GM18519 (cell line): ENCODE measurements at regions not wholly inside any gene's neighbourhood (a gene's known extent, or its start where the extent isn't known, plus 50 kb on each side); places are given as distances from the start of the nearest gene placed in this dataset.

Source experiments
- ATAC-seq: cut with Tn5 transposase; IDR thresholded peaks from one replicate; pipeline ENCODE4 v1.9.1; 2021; ENCODE audit warnings: mild to moderate bottlenecking, moderate library complexity; ENCODE audit not compliant: unreplicated experiment, low FRiP score

GRCh38 chr13:85666356-85666755, 132.9 kb downstream of the SLITRK6 start:
- no peak for ATAC-seq

DNA sequence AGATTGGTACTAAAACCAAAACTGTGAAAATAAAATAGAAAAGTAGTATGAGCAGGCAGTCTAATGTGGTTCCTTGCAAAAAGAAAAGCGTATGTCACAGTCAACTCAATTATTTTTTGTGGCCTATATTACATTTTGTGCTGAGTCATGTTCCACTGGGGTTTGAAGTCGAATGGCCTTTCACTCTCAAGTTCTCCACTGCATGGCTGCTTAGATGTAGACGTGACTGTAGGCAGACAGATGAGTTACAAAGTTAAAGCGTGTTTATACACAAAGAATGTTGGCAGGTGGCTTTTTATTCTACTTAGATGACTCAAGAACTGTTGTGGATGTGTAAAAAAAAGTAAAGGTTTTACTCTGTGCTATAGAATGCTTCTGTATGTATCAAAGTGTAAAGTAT, 133.9 kb downstream of the SLITRK6 start:
- ATAC-seq, result no peak

DNA sequence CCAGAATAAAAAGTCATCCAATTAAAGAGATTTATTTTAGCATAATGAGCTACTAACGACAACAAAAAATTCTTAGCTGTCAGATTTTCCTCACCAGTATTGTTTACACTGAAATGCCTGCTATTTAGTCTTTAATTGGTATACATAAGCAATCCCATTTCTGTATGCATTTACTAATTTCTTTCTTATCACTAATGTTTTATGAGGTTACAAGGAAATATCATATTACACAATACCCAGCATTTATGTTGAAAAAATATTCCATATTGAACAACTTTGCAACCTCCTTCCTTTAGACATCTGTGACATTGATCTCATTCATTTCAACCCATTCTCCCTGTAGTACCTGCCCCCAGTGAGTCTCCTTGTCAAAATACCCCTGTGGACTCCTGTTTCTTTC, 135.4 kb downstream of the SLITRK6 start:
- ATAC-seq, result no peak

DNA sequence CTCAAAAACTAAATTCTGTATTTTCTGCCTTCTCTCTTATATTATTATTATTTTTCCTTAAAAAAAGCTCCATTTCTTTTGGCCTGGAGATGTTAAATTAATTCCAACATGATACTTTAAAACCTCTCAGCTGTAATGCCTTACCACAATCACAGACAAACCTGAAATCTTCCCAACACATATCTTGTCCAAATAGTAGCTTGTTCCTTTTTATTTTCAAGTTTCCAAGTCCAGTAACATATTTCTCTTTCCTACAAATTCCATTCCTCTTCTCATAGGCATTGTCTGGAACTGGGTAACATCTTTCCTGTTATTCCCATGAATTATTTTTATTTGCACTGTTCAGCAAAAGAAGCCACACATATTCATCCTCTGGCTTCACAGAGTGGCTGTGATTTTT, 137.0 kb downstream of the SLITRK6 start:
- no peak for ATAC-seq

DNA sequence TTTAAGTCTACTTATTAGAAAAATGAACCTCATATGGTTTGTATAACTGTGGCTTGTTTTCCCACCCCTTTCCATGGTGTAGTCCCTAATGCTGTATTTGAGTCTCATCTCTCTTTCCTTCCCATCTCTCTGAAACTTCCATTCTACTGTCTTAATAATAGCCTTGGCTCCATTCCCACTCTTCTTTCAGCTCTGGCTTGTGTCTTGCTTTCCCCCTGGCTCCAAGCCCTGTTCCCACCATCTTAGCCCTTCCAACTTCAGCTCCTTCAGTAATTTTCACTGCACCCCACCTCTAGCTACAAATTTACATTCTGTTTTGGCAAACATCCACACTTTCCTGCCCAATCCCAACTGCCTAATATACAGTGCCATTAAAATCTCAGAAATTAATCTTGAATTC, 137.5 kb downstream of the SLITRK6 start:
- no peak for ATAC-seq

DNA sequence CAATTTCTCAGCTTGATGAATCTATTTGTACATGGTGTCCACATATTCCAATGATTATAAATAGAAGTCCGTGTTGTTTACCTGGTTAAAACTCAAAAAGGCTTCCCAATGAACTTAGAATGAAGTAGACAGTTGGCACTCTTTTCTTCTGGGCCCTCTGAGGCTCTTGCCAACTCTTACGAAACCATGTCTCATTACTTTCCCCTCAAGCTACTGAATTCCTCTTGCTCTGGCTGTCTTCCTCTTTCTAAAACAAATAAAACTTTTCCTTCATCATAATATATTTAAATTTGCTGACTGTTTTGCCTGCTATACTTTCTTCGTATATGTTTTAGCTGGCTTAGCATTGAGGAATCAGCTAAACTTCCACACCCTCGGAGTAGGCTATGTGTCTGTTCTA, 139.7 kb downstream of the SLITRK6 start:
- ATAC-seq, result no peak

GRCh38 chr13:85657942-85658341, 141.3 kb downstream of the SLITRK6 start:
- no peak for ATAC-seq

GRCh38 chr13:85655040-85655439, 144.2 kb downstream of the SLITRK6 start:
- no peak for ATAC-seq

GRCh38 chr13:85654227-85654626, 145.0 kb downstream of the SLITRK6 start:
- no peak for ATAC-seq

GRCh38 chr13:85653681-85654080, 145.5 kb downstream of the SLITRK6 start:
- no peak for ATAC-seq

DNA sequence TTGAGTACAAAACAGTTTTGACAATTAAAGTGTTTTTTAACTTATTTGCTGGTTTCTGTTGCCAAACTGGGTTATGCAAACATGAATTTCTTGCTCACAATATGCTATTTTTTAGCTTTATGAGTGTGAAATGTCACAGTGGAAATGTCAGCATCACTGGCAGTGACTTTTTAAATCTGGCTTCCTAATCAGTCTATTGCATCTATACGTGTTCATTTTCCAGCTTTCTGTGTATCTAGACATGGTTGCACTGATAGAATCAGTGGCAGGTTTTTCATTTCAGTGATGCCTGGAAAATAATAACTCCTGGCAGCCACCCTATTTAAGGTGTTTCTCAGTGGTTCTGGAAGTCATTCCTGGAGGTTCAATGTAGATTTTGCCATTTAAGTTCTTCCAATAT, 146.7 kb downstream of the SLITRK6 start:
- no peak for ATAC-seq

- ATAC-seq, result no peak
Observed at GRCh38 chr13:85651440-85651839, 147.8 kb downstream of the SLITRK6 start.

GRCh38 chr13:85650613-85651012, 148.6 kb downstream of the SLITRK6 start:
- no peak for ATAC-seq

GRCh38 chr13:85640727-85641126, 158.5 kb downstream of the SLITRK6 start:
- ATAC-seq, result no peak

GRCh38 chr13:85638815-85639393, 160.3 kb downstream of the SLITRK6 start:
- ATAC-seq, result no peak

DNA sequence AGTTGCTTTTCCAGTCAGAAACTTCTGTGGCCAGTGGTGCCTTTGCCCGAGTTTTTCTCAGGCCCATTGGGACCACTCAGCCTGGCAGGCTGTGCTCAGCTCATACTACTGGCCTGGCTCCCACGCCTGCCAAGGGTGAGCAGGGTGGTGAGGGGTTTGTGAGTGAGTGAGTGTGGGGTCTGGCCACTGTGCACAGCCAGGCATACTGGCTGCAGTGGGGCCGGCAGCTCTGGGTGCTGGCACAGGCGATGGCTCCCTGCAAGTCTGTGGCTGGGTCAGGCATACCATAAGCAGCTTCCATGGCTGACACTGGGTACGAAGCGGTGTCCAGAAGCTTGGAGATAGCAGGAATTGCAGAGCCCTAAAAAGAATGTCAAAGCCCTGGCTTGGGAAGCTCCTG, 161.0 kb downstream of the SLITRK6 start:
- ATAC-seq, result no peak

- ATAC-seq, result no peak
Observed at GRCh38 chr13:85632526-85633195, 166.6 kb downstream of the SLITRK6 start.

DNA sequence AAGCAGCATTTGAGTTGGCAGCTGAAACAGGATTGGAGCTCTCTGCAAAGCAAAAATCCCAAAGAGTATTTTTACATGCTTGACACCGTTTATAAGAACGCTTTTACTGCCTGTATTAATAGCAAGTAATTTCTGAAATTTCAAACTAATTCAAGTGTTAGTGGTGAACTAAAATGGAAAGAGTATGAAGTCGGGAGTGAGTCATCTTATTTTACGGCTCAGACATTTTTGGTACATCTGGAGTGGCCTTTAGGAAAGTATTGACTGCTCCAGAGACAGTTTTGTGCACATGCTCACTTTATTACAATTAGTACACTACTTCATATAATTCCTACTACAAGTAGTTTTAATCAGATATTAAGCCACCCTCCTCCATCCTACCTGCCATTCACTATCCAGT, 167.4 kb downstream of the SLITRK6 start:
- ATAC-seq, result no peak

- no peak for ATAC-seq
Observed at GRCh38 chr13:85626603-85627002, 172.6 kb downstream of the SLITRK6 start.

- ATAC-seq, result no peak
Observed at GRCh38 chr13:85619321-85619720, 179.9 kb downstream of the SLITRK6 start.

GRCh38 chr13:85618521-85618920, 180.7 kb downstream of the SLITRK6 start:
- no peak for ATAC-seq

GRCh38 chr13:85616275-85616674, 182.9 kb downstream of the SLITRK6 start:
- ATAC-seq, result no peak

GRCh38 chr13:85615031-85615430, 184.2 kb downstream of the SLITRK6 start:
- no peak for ATAC-seq
